Prostate gland (tissue), 2 donors: ENCODE measurements at regions not wholly inside any gene's neighbourhood (a gene's known extent, or its start where the extent isn't known, plus 50 kb on each side); places are given as distances from the start of the nearest gene placed in this dataset.

Experiments used
- DNase-seq: peaks from one replicate; pipeline ENCODE4 v3.0.0-alpha.2; 2019; ENCODE audit warnings: low spot score
- H3K27ac ChIP-seq, 2 donors: fragments of 200-600 bp; sonication (generic); 2 replicates each; pipeline ENCODE4 v1.5.1; 2017 to 2019
- H3K27me3 ChIP-seq: fragments of 200-600 bp; sonication (generic); replicated peaks from 2 replicates; pipeline ENCODE4 v1.5.1; 2019; ENCODE audit not compliant: insufficient read depth
- H3K36me3 ChIP-seq, 2 donors: fragments of 200-600 bp; sonication (generic); 1 replicate in 1 of 2; 2 replicates in 1 of 2; pipeline versions ENCODE4 v1.5.1 to v1.8.1; 2017 to 2019
- H3K4me1 ChIP-seq: fragments of 200-600 bp; sonication (generic); replicated peaks from 2 replicates; pipeline ENCODE4 v1.5.1; 2019
- H3K4me3 ChIP-seq, 2 donors: fragments of 200-600 bp; sonication (generic); 2 replicates each; pipeline ENCODE4 v1.5.1; 2017 to 2019
- H3K9me3 ChIP-seq: fragments of 200-600 bp; sonication (generic); 2 replicates; pipeline ENCODE4 v1.5.1; 2017
- POLR2A ChIP-seq: fragments of 450-650 bp; IDR thresholded peaks from one replicate; pipeline ENCODE4 v1.6.1; 2016; ENCODE audit warnings: antibody characterized with exemption, mild to moderate bottlenecking
- POLR2AphosphoS5 ChIP-seq: sonication (generic); formaldehyde crosslinking; IDR thresholded peaks from one replicate; pipeline ENCODE4 v1.6.1; 2017; ENCODE audit warnings: antibody characterized with exemption
- WGBS: methylation state at CpG from one replicate; pipeline ENCODE4 v1.1.5; 2018; 5-methylcytosine and 5-hydroxymethylcytosine counted together
- intact Hi-C: fragments of 100-400 bp; cut with DNase I; formaldehyde crosslinking; loops from one replicate; pipeline ENCODE4 v1.14.2; 2022
- TF ChIP-seq, protein P1 (sequence below), 4 experiments: fragments of 200-600 bp in 2 of 4; fragments of 450-650 bp in 2 of 4; sonication (generic) in 2 of 4; IDR thresholded peaks; 1 replicate in 3 of 4; 2 replicates in 1 of 4; pipeline ENCODE4 v1.5.1; 2016 to 2019; ENCODE audit warnings: antibody characterized with exemption in 4 of 4, mild to moderate bottlenecking in 2 of 4, moderate library complexity in 2 of 4

DNA sequence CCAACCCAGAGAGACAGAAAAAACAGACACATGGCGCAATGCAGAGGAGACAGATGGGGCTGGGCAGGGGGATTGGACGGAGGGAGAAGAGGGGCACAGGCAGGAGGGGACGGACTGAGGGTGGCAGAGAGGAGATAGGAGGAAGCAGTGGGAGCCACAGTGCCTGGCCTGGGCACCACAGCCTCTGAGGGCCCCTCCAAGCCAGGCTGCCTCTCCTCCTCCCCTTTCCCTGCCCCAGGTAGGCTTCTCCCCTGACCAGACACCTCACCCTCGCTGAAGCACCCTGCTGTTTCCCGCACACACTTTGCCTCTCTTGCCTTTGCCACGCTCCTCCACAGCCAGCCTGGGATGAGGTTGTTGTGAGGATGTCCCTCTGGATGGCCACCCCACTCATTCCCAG lies 84.0 kb upstream of the PRR20G start:
- intact Hi-C loops: no loop called here
- H3K27ac ChIP-seq: no peak overlapping the region
- H3K36me3 ChIP-seq: no peaks in the 10 kb centered on the region
- no peaks in the 10 kb centered on the region for H3K27me3 ChIP-seq
- DNase-seq: no peak
- 74% methylated on average over 6 of the region's 6 CpGs for WGBS
- no peaks in the 10 kb centered on the region for H3K9me3 ChIP-seq
- TF ChIP-seq POLR2AphosphoS5 (no peak), POLR2A (no peak)
- TF ChIP-seq, protein P1, sequence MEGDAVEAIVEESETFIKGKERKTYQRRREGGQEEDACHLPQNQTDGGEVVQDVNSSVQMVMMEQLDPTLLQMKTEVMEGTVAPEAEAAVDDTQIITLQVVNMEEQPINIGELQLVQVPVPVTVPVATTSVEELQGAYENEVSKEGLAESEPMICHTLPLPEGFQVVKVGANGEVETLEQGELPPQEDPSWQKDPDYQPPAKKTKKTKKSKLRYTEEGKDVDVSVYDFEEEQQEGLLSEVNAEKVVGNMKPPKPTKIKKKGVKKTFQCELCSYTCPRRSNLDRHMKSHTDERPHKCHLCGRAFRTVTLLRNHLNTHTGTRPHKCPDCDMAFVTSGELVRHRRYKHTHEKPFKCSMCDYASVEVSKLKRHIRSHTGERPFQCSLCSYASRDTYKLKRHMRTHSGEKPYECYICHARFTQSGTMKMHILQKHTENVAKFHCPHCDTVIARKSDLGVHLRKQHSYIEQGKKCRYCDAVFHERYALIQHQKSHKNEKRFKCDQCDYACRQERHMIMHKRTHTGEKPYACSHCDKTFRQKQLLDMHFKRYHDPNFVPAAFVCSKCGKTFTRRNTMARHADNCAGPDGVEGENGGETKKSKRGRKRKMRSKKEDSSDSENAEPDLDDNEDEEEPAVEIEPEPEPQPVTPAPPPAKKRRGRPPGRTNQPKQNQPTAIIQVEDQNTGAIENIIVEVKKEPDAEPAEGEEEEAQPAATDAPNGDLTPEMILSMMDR (IDR thresholded peaks at IDR 0.05): no peak
- H3K4me1 ChIP-seq: no peaks in the 10 kb centered on the region
- no peak overlapping the region for H3K4me3 ChIP-seq

DNA sequence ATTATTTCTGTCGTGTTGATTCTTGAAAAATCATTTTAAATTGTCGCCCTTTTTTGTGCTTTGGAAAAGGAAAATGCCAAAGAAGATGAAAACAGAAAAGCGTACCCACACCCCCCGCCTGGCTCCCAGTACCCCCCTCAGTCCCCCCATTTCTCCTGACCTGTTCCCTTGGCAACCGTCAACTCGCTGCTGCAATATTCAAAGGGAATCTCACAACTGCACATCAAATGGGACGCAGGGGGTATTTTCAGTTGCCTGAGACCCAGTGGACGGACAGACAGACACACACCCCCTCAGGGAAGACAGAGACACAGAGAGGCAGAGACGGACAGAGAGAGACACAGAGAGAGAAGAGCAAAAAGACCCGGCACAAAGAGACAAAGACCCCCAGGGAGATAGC lies 83.5 kb upstream of the PRR20G start:
- DNase-seq: no peak

DNA sequence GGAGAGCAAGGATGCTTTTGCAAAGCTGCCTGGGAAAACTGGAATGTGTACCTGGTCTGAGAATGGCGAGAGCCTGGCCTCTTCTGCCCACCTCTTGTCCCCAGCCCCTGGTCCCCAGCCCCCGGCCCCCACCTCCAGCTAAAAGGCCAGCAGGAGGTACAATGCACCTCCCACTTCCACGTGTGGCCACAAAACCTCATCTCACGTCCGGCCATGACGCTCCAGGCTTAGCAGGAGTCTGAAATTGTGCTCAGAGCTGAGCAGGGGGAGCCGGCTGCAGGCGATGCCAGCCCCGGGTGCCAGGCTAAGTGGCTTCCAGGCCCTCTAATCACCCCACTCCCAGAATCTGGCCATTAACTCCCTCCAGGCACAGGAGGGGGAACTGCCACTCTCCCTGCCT lies 83.1 kb upstream of the PRR20G start:
- intact Hi-C loops: no loop called here
- H3K4me3 ChIP-seq: no peak overlapping the region
- no peak overlapping the region for H3K27ac ChIP-seq
- WGBS: 55% methylated on average over 9 of the region's 9 CpGs
- TF ChIP-seq POLR2A (no peak), POLR2AphosphoS5 (no peak)
- TF ChIP-seq, protein P1 (IDR thresholded peaks at IDR 0.05): no peak
- no peaks in the 10 kb centered on the region for H3K27me3 ChIP-seq
- H3K4me1 ChIP-seq: no peaks in the 10 kb centered on the region
- no peak for DNase-seq
- no peaks in the 10 kb centered on the region for H3K9me3 ChIP-seq
- H3K36me3 ChIP-seq: no peaks in the 10 kb centered on the region

More for the DNA sequence above, 83.5 kb upstream of the PRR20G start:
- Histone ChIP-seq H3K9me3 (no peaks in the 10 kb centered on the region), H3K4me3 (no peak overlapping the region), H3K4me1 (no peaks in the 10 kb centered on the region), H3K36me3 (no peaks in the 10 kb centered on the region), H3K27ac (no peak overlapping the region), H3K27me3 (no peaks in the 10 kb centered on the region)
- 81% methylated on average over 10 of the region's 10 CpGs for WGBS
- no peak for TF ChIP-seq POLR2A
- TF ChIP-seq POLR2AphosphoS5: no peak
- TF ChIP-seq, protein P1 (IDR thresholded peaks at IDR 0.05): no peak
- intact Hi-C loops: no loop called here

DNA sequence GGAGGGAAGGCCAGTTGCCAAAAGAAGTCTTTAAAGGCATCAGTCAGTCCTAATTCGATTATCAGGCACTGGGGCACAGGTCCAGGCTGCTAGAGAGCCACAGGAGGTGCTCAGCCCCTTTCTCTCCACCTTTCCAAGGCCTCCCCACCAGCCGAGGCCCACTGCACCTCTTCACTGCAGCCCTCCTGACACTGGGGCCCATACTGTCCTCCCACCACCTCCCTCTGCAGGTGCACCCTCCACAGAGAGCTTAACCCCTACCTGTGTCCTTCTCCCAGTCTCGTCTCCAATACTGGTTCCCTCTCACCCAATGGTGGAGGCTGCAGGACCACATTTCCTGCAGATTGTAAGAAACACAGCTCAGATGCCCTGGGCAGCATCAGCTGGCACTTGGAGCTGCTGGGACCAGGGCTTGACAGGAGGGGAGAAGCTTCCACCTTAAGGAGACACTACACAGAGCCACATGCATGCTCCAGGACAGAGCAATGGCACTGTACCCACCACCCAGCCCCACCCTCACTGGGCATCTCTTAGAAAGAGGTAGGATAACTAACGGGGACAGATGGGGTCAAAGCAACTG lies 81.6 kb upstream of the PRR20G start:
- TF ChIP-seq, protein P1 (IDR thresholded peaks at IDR 0.05): no peak
- TF ChIP-seq POLR2AphosphoS5: no peak
- TF ChIP-seq POLR2A: no peak

DNA sequence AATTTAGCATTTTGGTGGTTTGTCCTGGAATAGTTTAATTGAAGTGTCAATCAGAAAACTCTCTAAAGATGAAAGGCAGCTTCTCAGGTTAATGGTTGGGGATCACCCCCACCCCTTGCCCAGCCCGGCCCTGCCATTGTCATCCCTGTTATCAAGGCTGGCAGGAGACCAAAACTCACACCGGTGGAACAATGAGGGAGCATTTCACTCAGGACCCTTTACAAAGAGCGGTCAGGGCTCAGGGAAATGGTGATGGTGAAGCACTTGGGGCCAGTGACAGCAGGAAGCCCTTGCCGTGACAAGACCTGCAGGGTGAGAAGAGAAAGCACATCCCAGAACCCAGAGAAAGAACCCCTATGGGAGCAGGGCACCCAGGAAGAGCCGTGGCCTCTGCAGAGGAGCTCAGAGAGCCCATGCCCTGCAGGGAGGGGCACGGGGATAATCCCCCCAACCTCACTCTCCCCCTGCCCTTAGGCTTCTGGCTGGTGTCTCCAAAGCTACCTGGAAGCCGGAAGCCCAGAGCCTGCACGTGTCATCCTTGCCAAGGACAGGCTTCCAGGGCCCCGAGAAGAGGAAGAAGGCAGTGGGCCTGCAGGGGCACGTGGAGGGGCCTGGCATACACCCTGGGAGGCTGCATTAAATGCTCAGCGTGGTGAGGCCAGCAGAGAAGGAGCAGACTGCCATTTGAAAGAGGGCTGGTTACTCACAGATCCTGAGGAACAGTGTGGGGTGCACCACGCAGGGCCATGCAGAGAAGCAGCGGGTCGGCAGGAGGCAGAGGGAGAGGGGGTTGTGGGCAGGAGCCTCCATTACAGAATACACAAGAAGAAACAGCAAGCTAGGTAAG lies 80.6 kb upstream of the PRR20G start:
- 45% methylated on average over 14 of the region's 14 CpGs for WGBS

More for the DNA sequence above, 81.6 kb upstream of the PRR20G start:
- Histone ChIP-seq H3K4me1 (no peaks in the 10 kb centered on the region), H3K27me3 (no peaks in the 10 kb centered on the region), H3K36me3 (no peaks in the 10 kb centered on the region), H3K9me3 (no peaks in the 10 kb centered on the region), H3K4me3 (no peak overlapping the region), H3K27ac (no peak overlapping the region)
- no peak for DNase-seq
- intact Hi-C loops: no loop called here
- WGBS: 63% methylated on average over 4 of the region's 4 CpGs

More for the DNA sequence above, 80.6 kb upstream of the PRR20G start:
- no peaks in the 10 kb centered on the region for H3K27me3 ChIP-seq
- no peak overlapping the region for H3K4me3 ChIP-seq
- intact Hi-C loops: no loop called here
- no peaks in the 10 kb centered on the region for H3K36me3 ChIP-seq
- H3K9me3 ChIP-seq: no peaks in the 10 kb centered on the region
- H3K4me1 ChIP-seq: no peaks in the 10 kb centered on the region
- TF ChIP-seq POLR2AphosphoS5: no peak
- TF ChIP-seq, protein P1 (IDR thresholded peaks at IDR 0.05): no peak
- TF ChIP-seq POLR2A: no peak
- no peak for DNase-seq
- H3K27ac ChIP-seq: no peak overlapping the region
